Stimulated activated CD8-positive, alpha-beta memory T cell treated with anti-CD3 and anti-CD28 coated beads, Interleukin-7, amount 100 ng/mL, for 48 hours (primary cell): ENCODE measurements at regions not wholly inside any gene's neighbourhood (a gene's known extent, or its start where the extent isn't known, plus 50 kb on each side); places are given as distances from the start of the nearest gene placed in this dataset.
"Not testable (repeated sequence)": the region's sequence is repeated elsewhere in the genome, so short reads cannot be mapped to it uniquely, and the experiment has no call there.

Experiments used
- DNase-seq, 2 donors: peaks; one replicate each; pipeline ENCODE4 v3.0.0-alpha.2; 2020; ENCODE audit warnings: low read depth in 1 of 2; ENCODE audit errors: extremely low read depth in 1 of 2

DNA sequence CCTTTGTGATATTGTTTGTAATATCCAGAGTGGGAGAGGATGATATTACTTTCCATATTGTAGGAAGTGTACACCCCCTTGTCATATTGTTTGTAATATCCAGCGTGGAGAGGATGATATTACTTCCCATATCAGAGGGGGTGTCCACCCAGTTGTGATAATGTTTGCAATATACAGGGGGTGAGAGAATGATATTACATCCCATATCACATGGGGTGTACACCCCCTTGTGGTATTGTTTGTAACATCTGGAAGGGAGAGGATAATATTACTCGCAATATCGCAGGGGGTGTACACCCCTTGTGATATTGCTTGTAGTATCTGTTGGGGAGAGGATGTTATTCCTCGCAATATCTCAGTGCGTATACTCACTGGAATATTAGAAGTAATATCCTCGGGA is 61.5 kb downstream of the PRSS23 start:
- no peak for DNase-seq

DNA sequence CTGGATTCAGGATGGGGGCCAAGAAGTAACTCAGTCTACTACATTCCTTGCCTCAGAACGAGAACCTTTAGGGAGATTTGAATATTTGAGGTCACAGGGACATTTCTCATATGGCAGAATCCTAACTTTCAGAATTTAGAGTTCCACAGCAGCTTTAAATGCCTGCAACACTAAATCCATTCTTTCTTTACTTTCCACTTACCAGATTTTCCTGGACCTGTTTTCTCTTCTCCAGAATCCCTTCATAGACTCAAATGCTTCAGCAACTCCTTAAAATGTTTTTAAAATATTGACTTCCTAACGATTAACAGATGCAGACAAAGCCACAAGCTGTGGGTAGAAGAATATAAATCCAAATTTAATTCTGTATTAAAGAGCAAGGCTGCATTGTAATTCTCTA is 63.1 kb downstream of the PRSS23 start:
- no peak for DNase-seq

DNA sequence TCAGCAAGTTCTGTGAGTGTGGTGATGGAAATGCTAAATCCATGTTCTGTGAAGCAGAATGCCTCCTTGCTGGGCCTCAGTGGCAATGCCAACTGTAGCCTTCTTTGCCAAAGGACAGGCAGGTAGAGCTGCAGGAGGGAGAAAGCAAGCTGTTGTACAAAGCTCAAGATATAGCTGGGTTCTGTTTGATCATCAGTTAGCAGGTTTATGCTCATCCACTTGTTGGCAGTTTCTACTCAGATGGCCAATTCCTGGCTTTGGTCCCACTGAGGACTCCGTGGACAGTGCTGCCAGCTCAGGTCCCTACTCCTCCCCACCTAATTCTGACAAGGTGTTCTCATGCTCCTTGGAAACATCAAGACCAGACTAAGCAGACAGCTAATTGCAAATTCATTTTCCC is 65.1 kb downstream of the PRSS23 start:
- DNase-seq, result no peak

DNA sequence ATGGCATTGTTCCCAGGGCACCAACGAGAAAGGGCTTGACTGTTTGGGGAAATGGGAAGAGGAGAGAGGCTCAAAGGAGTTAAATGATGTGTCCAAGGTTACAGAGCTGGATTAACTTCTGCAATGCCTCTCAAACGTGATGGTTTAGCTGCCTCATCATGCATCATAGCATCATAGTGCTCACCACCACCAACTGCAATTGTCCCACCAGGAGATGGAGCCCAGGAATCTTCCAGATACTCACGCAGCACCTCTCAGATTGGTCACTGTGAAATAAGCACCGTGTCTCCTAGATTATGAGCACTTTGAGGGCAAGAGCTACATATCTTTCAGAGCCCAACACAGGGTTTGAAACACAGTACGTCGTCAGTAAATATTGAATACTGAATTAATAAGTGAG is 69.2 kb downstream of the PRSS23 start:
- no peak for DNase-seq

DNA sequence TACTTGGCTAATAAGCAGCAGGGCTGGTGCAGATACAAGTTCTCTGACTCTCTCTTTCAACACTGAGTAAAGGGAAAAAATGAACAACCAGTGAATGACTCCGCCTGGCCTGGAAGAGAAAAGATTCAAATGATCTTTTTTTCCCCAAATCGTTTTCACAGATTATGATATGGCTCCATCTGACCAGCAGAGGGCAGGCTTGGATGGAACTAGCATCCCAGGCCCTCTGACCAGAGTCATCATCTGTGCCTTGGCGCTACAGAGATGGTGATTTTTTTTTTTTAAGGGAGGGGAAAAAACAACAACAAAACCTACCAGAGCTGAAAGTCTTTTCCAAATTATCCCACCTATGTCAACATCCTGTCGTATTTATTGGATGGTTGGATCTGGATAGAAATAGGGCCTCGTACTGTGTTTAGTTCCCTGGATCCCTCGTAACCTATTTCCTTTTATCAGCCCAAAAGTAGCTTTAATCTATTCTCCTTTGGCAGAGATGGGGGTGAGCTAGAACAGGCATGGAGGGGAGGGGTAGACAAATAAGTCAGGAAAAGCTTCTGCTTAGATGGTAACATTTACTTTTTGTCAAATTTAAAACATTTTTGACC is 69.7 kb downstream of the PRSS23 start:
- DNase-seq, result peak in 1 of 2 donors; percentile 4

DNA sequence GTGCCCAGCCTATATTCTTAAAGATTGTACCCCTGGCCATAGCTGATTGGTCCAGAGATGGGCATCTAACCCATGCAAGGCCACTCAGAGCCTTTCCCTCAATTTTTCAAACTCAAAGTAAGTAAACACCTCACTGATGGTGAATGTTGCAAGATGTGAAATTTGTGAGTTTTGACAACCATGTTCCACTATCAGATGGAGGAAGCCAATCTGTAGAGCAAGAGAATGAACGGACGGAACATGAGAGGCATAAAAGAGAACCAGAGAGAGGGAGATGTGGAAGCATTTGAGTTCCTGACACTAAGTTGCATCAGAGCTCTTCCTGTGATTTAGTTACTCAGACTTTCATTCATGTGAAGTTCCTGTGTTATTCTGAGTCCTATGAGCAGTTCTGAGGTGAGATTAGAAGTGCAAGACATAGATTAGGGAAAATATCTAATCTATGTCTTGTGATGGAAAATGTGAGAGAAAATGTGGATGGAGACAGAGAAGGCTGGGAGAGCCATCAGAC is 73.3 kb downstream of the PRSS23 start:
- DNase-seq, result no peak

DNA sequence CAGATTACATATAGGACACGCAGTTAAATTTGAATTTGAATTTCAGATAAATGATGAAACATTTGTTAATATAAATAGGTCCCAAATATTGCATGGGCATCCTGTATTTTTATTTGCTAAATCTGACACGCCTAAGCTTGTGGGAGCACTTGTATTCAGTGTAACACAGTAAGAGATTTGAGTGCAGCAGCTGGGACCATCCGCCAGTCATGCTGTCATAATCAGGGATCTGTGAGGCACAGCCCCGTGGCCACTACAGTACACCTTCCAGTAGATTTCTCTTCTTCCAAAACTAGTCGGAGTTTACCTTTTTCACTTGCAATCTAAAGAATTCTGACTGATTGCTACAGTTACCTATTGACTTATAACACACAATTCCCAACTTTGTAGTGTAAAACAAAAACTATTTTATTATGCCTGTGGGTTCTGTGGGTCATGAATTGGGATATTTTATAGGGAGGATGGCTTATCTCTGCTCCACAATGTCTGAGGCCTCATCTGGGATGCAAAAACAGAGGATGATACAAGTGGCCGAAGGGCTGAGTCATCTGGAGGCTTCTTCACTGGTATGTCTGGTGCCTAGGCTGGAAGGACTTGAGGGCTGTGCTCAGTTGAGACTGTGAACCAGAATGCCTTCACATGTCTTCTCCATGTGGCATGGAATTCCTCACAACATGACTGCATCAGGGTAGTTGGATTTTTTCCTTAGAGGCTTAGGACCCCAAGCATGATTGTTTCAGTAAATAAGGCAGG is 74.1 kb downstream of the PRSS23 start:
- DNase-seq, result no peak

DNA sequence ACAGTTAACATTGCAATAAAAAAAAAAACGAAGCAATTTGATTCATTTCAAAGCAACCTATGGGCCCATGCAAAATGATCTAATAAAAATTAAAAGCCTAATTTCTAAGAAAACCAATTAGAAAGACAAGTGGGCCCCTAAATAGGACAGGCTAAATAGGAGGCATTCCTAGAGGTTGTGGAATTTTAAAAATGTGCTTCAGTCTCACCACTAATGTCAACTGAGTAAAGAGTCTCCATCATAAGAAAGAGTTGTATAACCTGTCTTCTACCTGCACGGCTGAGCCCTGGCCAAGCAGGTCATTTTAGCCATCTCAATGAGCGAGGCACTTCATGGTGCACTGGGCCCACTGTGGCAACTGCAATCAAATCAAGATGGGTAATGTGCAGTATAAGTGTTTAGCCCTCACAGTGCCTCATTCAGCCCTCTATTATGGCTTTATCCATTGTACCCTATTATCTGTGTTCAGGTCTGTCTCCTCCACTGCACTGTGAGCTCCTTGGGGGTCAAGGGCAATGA is 76.4 kb downstream of the PRSS23 start:
- DNase-seq, result no peak

DNA sequence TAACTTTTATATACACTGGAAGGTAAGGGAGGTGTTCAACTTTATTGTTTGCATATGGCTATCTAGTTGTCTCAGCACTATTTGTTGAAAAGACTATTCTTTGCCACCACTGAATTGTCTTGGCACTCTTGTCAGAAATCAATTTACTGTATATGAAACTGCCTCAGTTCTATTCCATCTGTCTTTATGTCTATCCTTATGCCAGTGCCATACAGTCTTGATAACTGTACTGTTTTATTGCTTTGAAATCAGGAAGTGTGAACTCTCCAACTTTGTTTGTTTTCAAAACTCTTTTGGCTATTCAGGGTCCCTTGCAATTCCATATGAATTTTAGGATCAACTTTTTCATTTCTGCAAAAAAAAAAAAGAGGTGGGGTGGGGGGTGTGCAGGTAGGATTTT is 77.2 kb downstream of the PRSS23 start:
- no peak for DNase-seq

DNA sequence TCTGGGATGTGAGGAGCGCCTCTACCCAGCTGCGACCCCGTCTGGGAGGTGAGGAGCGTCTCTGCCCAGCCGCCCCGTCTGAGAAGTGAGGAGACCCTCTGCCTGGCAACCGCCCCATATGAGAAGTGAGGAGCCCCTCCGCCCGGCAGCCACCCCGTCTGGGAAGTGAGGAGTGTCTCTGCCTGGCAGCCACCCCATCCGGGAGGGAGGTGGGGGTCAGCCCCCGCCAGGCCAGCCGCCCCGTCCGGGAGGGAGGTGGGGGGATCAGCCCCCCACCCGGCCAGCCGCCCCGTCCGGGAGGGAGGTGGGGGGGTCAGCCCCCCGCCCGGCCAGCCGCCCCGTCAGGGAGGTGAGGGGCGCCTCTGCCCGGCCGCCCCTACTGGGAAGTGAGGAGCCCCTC is 76.0 kb downstream of the FZD4 start:
- not testable (repeated sequence) for DNase-seq

DNA sequence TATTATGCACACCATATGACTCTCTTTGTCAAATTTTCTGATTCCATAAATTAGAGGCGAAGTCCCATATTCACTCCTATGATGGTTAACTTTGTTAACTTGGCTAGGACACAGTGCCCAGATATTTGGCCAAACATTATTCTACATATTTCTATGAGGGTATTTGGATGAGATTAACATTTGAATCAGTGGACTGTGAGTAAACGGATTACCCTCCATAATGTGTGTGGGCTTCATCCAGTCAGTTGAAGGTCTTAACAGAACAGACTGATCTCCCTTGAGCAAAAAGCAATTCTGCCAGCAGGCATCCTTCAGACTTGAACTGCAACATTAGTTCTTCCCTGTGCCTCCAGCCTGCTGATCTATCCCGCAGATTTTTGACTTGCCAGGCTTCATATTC is 69.9 kb downstream of the FZD4 start:
- no peak for DNase-seq

DNA sequence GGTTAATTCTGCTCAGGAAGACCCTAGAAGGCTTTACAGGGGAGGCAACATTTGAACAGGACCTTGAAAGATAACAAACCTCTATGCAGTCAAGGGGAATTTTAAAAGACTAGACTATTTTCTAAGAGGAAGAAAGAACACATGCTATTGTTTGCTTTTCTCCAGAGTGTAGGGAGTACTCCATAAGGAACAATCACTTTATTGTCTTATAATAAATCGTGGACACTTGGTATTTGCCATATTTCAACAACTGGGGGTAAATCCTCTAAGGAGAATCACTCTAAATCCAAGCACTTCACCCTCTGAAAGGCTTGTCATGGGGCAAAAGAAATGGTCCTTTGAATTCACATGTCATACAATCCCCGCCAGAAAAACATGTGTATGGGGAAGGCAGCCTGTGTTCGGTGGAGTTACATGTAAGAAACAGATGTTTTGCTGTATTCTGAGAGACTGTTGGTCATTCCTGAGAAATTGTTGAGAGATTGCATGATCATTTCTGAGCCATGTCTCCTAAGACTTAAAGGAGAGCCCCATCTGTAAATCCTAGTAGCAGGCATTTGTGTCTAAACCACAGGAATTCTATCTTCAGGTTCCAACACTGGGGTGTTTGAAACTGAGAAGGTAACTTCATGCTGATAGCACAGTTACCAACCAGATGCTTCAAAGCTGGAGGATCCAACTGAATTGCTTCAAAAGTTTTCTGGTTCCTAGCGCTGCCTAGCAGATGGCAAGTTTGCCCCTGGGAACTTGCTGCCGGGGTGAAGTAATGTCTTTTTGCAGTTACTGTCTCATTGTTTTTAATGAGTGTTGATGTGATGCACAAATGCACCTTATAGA is 66.8 kb downstream of the FZD4 start:
- no peak for DNase-seq

DNA sequence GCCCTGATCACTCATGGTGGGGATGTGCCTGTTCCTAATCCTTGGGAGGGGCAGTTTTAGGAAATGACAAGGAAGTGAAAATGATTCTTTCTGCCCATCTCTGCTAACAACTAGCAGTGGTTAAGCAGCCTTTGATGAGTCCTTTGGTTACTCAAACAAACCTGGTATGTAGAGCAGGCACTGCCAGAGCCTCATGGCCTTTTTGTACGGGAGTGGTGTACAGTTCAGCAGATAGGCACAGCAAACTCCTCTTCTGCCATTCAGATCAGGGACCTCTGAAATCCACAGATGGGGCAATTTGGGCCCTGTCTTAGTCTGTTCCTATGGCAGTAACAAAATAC is 66.2 kb downstream of the FZD4 start:
- DNase-seq, result no peak

DNA sequence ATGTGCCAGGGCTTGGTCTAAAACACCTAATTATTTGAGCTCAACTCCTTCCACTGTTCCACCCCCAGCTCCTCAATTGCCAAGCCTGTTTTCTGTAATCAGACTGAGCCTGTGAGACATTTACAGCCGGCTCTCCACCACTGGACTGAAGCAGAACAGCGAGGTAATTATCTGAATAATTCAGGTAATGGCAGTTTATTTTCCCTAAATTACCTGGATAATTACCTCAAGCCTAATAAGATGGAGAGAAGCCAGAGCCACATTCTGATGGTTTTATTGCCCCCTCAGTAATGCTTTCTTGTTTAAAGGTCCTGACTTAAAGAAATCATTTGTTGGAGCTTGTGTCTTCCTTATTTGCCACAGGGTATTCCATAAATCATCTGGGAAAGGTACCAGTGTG is 64.2 kb downstream of the FZD4 start:
- DNase-seq, result no peak

DNA sequence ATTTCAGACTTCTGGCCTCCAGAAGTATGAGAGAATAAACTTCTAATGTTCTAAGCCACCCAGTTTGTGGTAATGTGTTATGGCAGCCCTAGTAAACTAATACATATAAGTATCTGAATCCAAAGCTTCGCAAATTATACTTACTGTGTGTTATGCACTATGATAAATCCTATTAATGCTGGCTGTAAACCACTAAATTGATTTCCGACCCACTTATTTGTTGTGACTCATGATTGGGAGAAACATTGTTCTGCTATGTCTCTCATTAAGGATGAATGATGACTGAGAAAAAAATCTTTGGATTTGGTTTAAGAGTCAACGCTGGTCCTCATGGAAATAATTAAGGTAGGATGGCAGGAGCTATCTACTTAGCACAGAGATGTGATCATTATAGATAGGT is 62.0 kb downstream of the FZD4 start:
- no peak for DNase-seq
